Renal cortical epithelial cell (primary cell): ENCODE measurements at regions not wholly inside any gene's neighbourhood (a gene's known extent, or its start where the extent isn't known, plus 50 kb on each side); places are given as distances from the start of the nearest gene placed in this dataset.
A peak's percentile ranks its signal among the peaks of the same experiment; 100 is the strongest.

ENCODE experiments used
- DNase-seq: peaks from one replicate; pipeline ENCODE4 v3.0.0-alpha.2; 2011; ENCODE audit warnings: low read depth

- no peak for DNase-seq
Observed at GRCh38 chr5:82807021-82807420, 270.2 kb downstream of the TMEM167A start.

DNA sequence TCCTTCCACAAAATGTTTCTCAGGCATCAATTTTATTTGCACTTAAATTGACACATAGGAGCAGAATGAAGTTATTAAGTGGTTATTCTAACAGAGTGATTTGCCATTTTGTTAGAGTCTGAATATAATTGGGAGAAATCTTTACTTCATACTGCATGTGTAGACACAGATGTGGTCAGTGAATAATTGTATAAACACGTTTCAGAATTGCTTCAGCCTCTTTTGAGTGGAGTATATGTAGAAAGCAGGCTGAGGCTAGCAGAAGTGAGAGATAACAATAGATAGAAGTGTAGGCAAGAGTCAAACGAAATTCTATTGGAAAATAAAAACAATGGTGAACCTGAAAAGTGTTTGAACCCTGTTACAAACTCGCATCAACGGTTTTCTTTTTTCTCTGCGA lies 270.7 kb downstream of the TMEM167A start:
- DNase-seq: no peak

- DNase-seq: no peak
Observed at GRCh38 chr5:82804155-82804690, 273.0 kb downstream of the TMEM167A start.

GRCh38 chr5:82802954-82803353 lies 274.2 kb downstream of the TMEM167A start:
- peak; percentile 14 for DNase-seq

DNA sequence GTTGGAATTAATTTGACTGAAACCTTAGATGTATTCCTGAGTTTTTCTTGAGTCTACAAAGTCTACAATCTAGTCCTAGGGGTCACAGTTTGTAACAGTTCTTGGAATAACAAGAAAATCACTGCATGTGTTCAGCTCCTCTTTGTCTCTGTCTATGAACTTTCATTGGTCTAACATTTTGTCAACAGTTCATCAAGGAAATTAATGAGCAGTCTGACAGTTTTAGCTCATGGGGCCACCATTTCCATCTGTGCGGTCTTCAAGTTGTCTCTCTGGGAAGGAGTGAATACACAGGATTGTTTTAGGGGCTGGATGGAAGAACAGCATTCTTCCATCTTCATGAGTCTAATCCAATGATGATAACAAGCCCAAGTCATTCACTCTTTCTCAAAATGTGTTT lies 276.4 kb downstream of the TMEM167A start:
- no peak for DNase-seq

DNA sequence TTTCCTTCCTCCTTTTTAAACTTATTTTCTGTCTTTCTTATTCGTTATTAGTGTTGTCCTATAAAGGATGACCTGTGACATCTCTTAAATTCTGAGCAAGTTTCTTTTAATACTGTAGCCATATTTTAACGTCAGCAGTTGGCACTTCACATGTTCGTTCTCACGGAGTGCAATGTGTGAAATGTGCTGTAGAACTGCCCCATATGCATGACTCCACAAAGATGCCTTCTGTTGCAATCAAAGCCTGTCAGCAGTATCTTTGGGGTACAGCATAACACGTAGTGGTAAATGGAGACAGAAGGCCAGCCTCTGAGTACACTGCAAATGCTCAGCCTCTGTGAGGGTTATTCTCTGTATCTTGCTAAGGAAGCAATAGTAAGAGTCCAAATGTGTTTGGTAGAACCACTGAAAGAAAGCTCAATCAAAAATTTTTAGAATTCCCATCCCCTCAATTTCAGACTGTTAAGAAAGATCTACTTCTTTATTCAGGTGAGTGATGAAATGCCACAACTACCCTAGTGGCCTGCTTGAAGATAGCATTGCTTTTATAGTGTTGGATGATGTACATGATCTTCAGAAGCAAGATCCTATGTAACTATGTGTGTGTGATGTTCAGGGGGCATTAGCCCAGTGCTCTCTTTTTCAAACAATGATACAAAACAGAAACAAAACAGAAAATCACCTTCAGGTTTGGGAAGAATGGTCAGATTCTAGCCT lies 277.7 kb downstream of the TMEM167A start:
- no peak for DNase-seq

GRCh38 chr5:82798676-82799075 lies 278.5 kb downstream of the TMEM167A start:
- DNase-seq: no peak

GRCh38 chr5:82796643-82797416 lies 280.4 kb downstream of the TMEM167A start:
- no peak for DNase-seq

DNA sequence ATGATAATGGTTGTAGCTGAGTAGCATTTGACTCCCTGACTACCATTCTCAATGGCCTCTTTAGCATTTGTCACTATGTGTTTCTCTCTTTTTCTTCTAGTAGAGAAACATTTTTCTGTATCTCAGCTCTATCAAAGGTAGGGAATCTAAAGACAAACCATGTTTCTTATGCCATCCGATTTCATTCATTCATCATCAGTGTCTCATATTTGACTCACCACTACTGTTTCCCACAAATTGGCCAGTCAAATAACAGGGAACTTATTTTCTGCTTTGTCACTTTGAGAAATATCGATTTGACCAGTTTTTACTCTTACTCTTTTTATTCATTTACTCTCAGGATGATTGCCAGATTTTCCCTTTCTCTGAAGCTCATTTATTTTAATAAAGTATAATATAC lies 282.3 kb downstream of the TMEM167A start:
- DNase-seq: no peak

GRCh38 chr5:82793808-82794419 lies 283.3 kb downstream of the TMEM167A start:
- DNase-seq: peak; percentile 21

DNA sequence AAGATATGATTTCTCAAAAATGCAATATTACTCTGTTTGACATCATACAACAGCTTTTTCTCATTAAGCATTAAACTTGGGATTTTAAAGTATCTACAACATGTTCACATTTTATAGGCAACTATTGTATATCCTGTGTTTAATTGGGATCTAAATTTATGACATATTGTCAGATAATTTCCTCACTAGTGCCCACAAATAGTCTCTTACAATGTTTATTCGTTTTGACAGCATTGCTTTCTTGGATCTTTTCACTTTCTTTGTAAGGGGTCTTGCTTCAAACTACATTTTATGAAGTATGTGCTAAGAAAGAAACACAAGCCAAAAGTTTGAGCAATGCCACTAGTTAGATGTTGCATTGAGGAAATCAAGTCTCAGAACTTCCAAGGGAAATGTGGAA lies 285.1 kb downstream of the TMEM167A start:
- DNase-seq: no peak

- DNase-seq: no peak
Observed at GRCh38 chr5:82789095-82789494, 288.1 kb downstream of the TMEM167A start.

- no peak for DNase-seq
Observed at GRCh38 chr5:82786748-82787147, 290.4 kb downstream of the TMEM167A start.

DNA sequence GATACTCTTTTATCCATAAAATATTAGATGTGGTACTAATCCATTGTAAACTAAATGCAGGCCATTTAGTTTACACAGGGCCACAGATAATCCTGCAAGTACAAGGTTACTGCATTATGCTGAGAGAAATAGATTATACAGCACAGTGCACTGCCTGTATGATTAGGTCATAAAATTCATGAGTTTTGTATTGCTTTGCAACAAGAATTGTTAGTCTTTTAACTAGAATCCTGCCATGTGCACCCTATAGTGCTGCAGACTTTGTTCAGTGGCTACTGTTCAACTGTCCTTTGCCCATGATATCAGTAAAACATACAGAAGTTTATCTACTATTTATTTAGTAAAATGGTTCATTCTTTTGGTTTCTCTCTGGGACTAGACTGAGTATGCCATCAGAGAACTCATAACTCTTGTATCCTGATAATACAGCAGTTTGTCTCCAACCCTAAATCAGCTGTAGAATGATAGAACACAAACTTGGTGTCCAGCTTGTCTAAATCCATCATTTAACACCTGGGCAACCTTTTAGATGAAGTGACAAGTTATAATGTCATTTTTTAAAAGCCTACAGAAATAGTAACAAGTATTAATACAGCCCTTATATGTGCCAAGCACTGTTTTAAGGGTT lies 291.2 kb downstream of the TMEM167A start:
- DNase-seq: no peak

GRCh38 chr5:82785456-82785855 lies 291.7 kb downstream of the TMEM167A start:
- DNase-seq: peak; percentile 30

GRCh38 chr5:82784521-82784920 lies 292.7 kb downstream of the TMEM167A start:
- DNase-seq: peak; percentile 15

DNA sequence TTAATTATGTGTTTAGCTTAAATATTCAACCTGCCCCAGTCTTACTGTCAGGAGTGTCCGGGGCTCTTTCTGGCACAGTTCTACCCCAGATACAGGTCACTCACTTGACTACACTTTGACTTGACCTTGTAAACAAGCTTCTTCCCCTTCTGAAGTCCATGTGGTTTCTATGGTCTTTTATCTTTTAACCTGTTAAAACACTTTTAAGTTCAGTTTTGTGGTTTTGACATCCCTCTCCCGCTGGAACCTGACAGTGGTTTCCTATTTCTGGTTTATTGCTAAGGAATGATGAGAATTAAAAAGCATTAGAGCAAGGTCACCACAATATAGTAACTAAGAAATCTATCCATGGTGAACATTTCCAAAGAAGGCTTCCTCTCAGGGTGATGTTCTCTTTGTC lies 300.1 kb downstream of the TMEM167A start:
- no peak for DNase-seq

GRCh38 chr5:82772281-82772680 lies 304.9 kb downstream of the TMEM167A start:
- no peak for DNase-seq

DNA sequence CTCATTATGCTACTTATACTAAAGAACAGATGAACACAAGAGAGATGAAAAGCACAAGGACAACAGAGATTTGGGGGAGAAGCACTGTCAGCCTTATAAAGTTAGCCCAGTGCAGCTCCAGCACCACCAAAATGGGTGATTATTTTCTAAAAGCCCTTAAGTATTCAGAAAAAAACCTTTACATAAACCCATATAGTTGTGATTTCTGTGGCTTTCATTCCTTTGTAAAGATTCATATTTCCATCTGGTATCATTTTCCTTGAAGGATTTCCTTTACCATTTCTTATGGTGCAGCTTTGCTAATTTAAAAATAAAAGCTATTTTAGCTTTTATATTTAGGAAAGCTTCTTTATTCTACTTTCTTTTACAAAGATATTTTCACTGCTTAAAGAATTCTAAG lies 311.0 kb downstream of the TMEM167A start:
- no peak for DNase-seq

DNA sequence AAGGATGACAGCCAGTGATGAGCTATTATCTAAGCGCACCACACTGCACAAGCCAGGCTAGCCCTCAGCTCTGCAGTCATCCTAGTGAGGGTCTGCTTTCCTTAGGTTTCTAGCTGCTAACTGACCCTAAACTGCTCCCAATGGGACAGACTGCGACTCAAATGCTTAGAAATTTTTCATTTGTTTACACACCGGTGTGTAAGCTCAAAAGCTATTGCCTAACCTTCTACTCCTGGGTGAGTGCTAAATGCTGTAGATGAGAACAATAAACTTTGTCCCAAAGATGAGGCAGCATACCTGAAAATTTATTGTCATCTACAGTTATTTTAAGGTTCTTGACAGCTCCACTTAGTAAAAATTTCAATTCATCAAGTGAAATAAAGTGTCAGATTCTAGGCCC lies 311.4 kb downstream of the TMEM167A start:
- peak; percentile 15 for DNase-seq

DNA sequence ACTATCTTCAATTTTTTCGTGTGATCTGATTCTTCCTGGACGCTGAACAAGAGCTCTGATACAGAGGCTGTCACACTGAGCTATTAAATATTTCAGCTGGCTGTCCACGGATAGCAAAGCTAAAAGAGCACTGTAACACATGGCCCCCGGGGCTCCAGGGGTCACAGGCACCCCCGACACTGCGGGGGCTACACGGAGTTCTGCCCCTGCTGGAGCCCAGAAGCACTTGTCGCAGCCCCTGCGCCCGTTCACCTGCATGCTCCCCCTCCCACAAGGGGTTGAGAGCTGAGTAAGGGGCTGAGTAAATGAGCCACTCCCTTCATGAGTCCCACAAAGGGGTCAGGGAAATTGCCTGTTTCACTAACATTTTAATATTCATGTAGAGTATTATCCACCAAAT lies 316.3 kb downstream of the TMEM167A start:
- no peak for DNase-seq

DNA sequence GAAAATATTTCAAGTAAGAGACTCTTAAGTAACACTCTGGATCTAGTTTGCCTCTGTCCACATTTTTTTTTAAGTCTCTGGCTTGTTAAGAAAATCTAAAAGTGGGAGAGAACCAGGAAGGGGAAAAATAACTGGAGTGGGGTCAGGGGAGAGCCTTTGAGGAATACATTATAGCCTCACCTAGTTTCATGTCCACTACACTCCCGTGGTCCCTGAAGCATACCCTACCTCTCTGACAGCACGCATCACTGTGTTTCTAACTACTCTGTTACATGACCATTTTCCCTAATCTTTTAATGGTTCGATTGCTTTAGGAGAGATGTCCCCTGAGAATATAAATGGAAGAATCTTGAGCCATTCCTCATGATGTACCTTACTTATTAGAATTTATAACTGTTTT lies 318.3 kb downstream of the TMEM167A start:
- no peak for DNase-seq
